ENCODE measurements at regions not wholly inside any gene's neighbourhood (a gene's known extent, or its start where the extent isn't known, plus 50 kb on each side); places are given as distances from the start of the nearest gene placed in this dataset.

GRCh38 chr4:89447543-89447942 is 139.9 kb upstream of the GPRIN3 start:
- Histone ChIP-seq H3K27me3 (replicated peaks in 1 of 2; ENCODE audit: control insufficient read depth in 2 of 2, insufficient read depth in 2 of 2, low read length in 1 of 2) (no peaks in the 10 kb centered on the region), H3K79me2 (ENCODE audit: control insufficient read depth, insufficient read depth, low read length) (no peaks in the 10 kb centered on the region), H3K4me3 (no peak overlapping the region), H3K4me2 (ENCODE audit: control insufficient read depth, insufficient read depth) (no peak overlapping the region), H3K27ac (ENCODE audit: control insufficient read depth, insufficient read depth) (no peak overlapping the region), H3K9me3 (replicated peaks; ENCODE audit: control insufficient read depth, insufficient read depth, low read length) (no peaks in the 10 kb centered on the region; the same call in 2 of the 3 replicates), H3K36me3 (ENCODE audit: control insufficient read depth in 2 of 2, insufficient read depth in 2 of 2, low read length in 1 of 2) (no peaks in the 10 kb centered on the region), H4K20me1 (ENCODE audit: control insufficient read depth, insufficient read depth) (no peaks in the 10 kb centered on the region), H2AFZ (ENCODE audit: control insufficient read depth, low read depth, low read length) (no peak overlapping the region), H3K4me1 (ENCODE audit: control insufficient read depth, insufficient read depth, low read length) (no peaks in the 10 kb centered on the region), H3K9ac (ENCODE audit: control insufficient read depth, insufficient read depth, low read length) (no peak overlapping the region)
- BruUV-seq (replicated peaks): no TSS peak
- ATAC-seq (no peak), FAIRE-seq (no peak), DNase-seq (ENCODE audit: low read depth, low spot score) (no peak)
- TF ChIP-seq CUX1 (IDR thresholded peaks at IDR 0.05; ENCODE audit: insufficient replicate concordance, low read depth, low read length): no peak
- TF ChIP-seq NFYB (IDR thresholded peaks at IDR 0.05; ENCODE audit: insufficient read depth, low read depth, low read length): no peak
- 78% methylated on average over 1 of the region's 1 CpG for WGBS (ENCODE audit: insufficient coverage, insufficient replicate concordance, low lambda C conversion rate, missing lambda C conversion rate)
- POLR2A ChIA-PET: no interaction called here
- SMC1A ChIA-PET (ENCODE audit: uncharacterized antibody, unreplicated experiment): no interaction called here
- RAD21 ChIA-PET (ENCODE audit: unreplicated experiment): no interaction called here
- CTCF ChIA-PET: no interaction called here
- intact Hi-C loops (cut with micrococcal nuclease; ENCODE audit: unreplicated experiment) (no loop called here), in situ Hi-C loops (cut with MboI) (no loop called here)

GRCh38 chr4:89446193-89446592 is 138.6 kb upstream of the GPRIN3 start:
- POLR2A ChIA-PET: no interaction called here
- Histone ChIP-seq H3K79me2 (ENCODE audit: control insufficient read depth, insufficient read depth, low read length) (no peaks in the 10 kb centered on the region), H3K9me3 (replicated peaks; ENCODE audit: control insufficient read depth, insufficient read depth, low read length) (no peaks in the 10 kb centered on the region; the same call in 2 of the 3 replicates), H3K36me3 (ENCODE audit: control insufficient read depth in 2 of 2, insufficient read depth in 2 of 2, low read length in 1 of 2) (no peaks in the 10 kb centered on the region), H3K4me1 (ENCODE audit: control insufficient read depth, insufficient read depth, low read length) (no peaks in the 10 kb centered on the region), H3K4me2 (ENCODE audit: control insufficient read depth, insufficient read depth) (no peak overlapping the region), H3K9ac (ENCODE audit: control insufficient read depth, insufficient read depth, low read length) (no peak overlapping the region), H4K20me1 (ENCODE audit: control insufficient read depth, insufficient read depth) (no peaks in the 10 kb centered on the region), H3K4me3 (no peak overlapping the region), H2AFZ (ENCODE audit: control insufficient read depth, low read depth, low read length) (no peak overlapping the region), H3K27ac (ENCODE audit: control insufficient read depth, insufficient read depth) (no peak overlapping the region), H3K27me3 (replicated peaks in 1 of 2; ENCODE audit: control insufficient read depth in 2 of 2, insufficient read depth in 2 of 2, low read length in 1 of 2) (no peaks in the 10 kb centered on the region)
- TF ChIP-seq EP300 (IDR thresholded peaks at IDR 0.05; ENCODE audit: borderline replicate concordance in 1 of 2, control insufficient read depth in 1 of 2, low read depth in 2 of 2, low read length in 2 of 2) (no peak), CHD2 (IDR thresholded peaks at IDR 0.05; ENCODE audit: borderline replicate concordance, low read depth, low read length) (no peak)
- in situ Hi-C loops (cut with MboI): no loop called here
- RAD21 ChIA-PET (ENCODE audit: unreplicated experiment): no interaction called here
- BruUV-seq (replicated peaks): no TSS peak
- SMC1A ChIA-PET (ENCODE audit: uncharacterized antibody, unreplicated experiment): no interaction called here
- intact Hi-C loops (cut with micrococcal nuclease; ENCODE audit: unreplicated experiment): no loop called here
- CTCF ChIA-PET: no interaction called here
- no peak for DNase-seq (ENCODE audit: low read depth, low spot score)
- WGBS (ENCODE audit: insufficient coverage, insufficient replicate concordance, low lambda C conversion rate, missing lambda C conversion rate): 19% methylated on average over 2 of the region's 2 CpGs
- no peak for FAIRE-seq
- ATAC-seq: no peak
